ENCODE measurements at regions not wholly inside any gene's neighbourhood (a gene's known extent, or its start where the extent isn't known, plus 50 kb on each side); places are given as distances from the start of the nearest gene placed in this dataset.

DNA sequence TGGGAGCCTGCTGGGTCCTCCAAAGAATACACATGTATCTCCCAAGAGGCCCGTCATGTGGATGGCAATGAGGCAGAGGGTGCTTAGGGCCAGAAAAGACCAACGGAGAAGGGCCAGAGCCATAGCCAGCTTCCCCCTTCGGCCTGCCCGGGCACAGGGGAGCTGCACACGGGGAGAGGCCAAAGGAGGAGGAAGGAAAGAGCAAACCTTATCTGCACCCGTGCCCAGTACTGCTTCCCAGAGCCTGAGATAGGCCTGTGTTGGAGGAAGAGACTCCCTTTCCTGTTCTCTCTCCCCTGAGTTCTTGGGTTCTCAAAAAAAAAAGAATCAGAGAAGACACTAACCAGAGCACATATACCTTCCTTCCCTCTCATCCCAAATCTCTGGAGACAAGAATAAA lies 250.3 kb downstream of the ANAPC1 start:
- no peaks in the 10 kb centered on the region for H3K27me3 ChIP-seq (ENCODE audit: insufficient read depth, insufficient read length)

DNA sequence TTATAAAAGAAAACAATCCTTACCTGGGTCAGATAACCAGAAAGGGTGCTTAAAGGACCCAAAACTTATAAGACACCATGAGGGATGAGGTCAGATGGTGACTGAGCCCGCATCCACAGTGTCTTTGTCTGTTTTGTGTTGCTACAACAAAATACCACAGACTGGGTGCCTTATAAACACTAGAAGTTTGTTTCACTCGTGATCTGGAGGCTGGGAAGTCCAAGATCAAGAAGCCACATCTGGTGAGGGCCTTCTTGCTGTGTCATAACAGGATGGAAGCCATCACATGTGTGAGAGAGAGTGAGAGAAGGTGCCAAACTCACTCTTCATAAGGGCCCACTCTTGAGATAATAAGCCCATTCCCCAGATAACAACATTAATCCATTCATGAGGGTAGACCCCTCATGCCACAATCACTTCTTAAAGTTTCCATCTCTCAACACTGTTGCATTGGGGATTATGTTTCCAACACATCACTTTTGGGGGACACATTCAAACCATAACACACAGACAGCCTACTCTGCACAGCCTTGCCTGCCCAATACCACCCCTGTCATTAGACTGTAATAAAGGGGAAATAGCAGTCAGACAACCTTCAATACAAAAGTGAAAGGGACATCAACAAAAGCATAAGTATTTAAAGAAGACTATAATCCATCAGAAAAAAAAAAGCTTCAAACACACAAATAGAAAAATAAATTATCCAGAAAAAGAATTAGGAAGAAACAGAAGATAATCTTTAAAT lies 249.8 kb downstream of the ANAPC1 start:
- TF ChIP-seq ZNF274 (IDR thresholded peaks at IDR 0.05; ENCODE audit: low read depth, low read length): no peak
- no peak for TF ChIP-seq YY1 (IDR thresholded peaks at IDR 0.05; ENCODE audit: insufficient read depth, insufficient read length)
- TF ChIP-seq SUZ12 (IDR thresholded peaks at IDR 0.05; ENCODE audit: extremely low read depth, insufficient read depth, insufficient read length): no peak
- DNase-seq (ENCODE audit: low read depth, low spot score): no peak
- Histone ChIP-seq H3K9ac (ENCODE audit: insufficient read length, low read depth) (no peak overlapping the region), H3K9me3 (ENCODE audit: insufficient read depth, low read length) (peaks cover 6% of the 10 kb centered on the region; the same call in 1 of the 2 replicates), H3K4me1 (ENCODE audit: insufficient read depth, insufficient read length) (peaks cover 2% of the 10 kb centered on the region), H3K4me3 (ENCODE audit: insufficient read length, low read depth) (no peak overlapping the region), H3K36me3 (ENCODE audit: insufficient read depth, insufficient read length, low read length) (no peaks in the 10 kb centered on the region), H3K27me3 (ENCODE audit: insufficient read depth, insufficient read length) (no peaks in the 10 kb centered on the region)

More for the DNA sequence above, 250.3 kb downstream of the ANAPC1 start:
- H3K36me3 ChIP-seq (ENCODE audit: insufficient read depth, insufficient read length, low read length): no peaks in the 10 kb centered on the region
- peaks cover 8% of the 10 kb centered on the region for H3K9me3 ChIP-seq (ENCODE audit: insufficient read depth, low read length)
- peaks cover 2% of the 10 kb centered on the region for H3K4me1 ChIP-seq (ENCODE audit: insufficient read depth, insufficient read length)
- no peak overlapping the region for H3K4me3 ChIP-seq (ENCODE audit: insufficient read length, low read depth)
- no peak for TF ChIP-seq YY1 (IDR thresholded peaks at IDR 0.05; ENCODE audit: insufficient read depth, insufficient read length)
- TF ChIP-seq SUZ12 (IDR thresholded peaks at IDR 0.05; ENCODE audit: extremely low read depth, insufficient read depth, insufficient read length): no peak
- no peak for TF ChIP-seq ZNF274 (IDR thresholded peaks at IDR 0.05; ENCODE audit: low read depth, low read length)
- H3K9ac ChIP-seq (ENCODE audit: insufficient read length, low read depth): no peak overlapping the region
- no peak for DNase-seq (ENCODE audit: low read depth, low spot score)

DNA sequence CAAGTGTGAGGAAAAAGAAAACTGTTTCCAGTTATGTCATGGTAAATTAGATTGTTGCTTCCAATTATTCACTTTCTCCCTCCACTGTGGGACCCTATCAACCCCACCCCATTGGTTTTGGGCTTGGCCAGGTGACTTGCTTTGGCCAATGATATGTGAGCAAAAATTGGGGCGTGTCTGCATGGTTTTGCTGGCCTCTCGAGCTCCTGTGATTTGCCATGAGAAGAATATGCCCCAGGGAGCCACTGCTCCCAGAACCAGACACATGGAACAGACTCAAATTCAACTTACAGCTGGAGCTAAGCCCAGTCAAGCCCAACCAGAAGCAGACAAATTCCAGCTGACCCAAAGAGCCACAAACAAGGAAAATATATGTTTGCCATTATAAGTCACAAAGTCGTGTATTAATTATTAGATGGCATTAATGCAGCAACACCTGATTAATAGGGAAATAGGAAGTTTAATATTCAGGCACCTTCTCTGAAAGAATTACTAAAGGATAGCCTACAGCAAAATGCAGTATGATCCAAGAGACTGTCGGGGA lies 248.9 kb downstream of the ANAPC1 start:
- Histone ChIP-seq H3K9ac (ENCODE audit: insufficient read length, low read depth) (no peak overlapping the region), H3K4me1 (ENCODE audit: insufficient read depth, insufficient read length) (peaks cover 2% of the 10 kb centered on the region), H3K9me3 (ENCODE audit: insufficient read depth, low read length) (peaks cover 6% of the 10 kb centered on the region; the same call in 1 of the 2 replicates), H3K36me3 (ENCODE audit: insufficient read depth, insufficient read length, low read length) (no peaks in the 10 kb centered on the region), H3K27me3 (ENCODE audit: insufficient read depth, insufficient read length) (no peaks in the 10 kb centered on the region), H3K4me3 (ENCODE audit: insufficient read length, low read depth) (no peak overlapping the region)
- no peak for TF ChIP-seq SUZ12 (IDR thresholded peaks at IDR 0.05; ENCODE audit: extremely low read depth, insufficient read depth, insufficient read length)
- TF ChIP-seq ZNF274 (IDR thresholded peaks at IDR 0.05; ENCODE audit: low read depth, low read length): no peak
- no peak for TF ChIP-seq YY1 (IDR thresholded peaks at IDR 0.05; ENCODE audit: insufficient read depth, insufficient read length)
- no peak for DNase-seq (ENCODE audit: low read depth, low spot score)

DNA sequence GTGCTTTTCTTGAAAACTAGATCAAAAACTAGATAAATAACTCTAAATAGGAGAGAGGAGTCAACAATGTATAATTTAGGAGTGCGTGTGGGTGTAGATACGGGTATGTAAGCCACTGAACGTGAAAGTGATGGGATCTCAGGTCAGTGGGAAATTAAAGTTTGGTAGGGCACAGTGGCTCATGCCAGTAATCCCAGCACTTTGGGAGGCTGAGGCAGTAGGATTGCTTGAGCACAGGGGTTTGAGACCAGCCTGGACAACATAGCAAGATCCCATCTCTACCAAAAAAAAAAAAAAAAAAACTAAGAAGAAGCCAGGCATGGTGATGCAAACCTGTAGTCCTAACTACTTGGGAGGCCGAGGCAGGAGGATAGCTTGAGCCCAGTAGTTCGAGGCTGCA lies 247.1 kb downstream of the ANAPC1 start:
- H3K27me3 ChIP-seq (ENCODE audit: insufficient read depth, insufficient read length): no peaks in the 10 kb centered on the region
- peaks cover 2% of the 10 kb centered on the region for H3K4me1 ChIP-seq (ENCODE audit: insufficient read depth, insufficient read length)
- H3K36me3 ChIP-seq (ENCODE audit: insufficient read depth, insufficient read length, low read length): no peaks in the 10 kb centered on the region
- DNase-seq (ENCODE audit: low read depth, low spot score): no peak
- TF ChIP-seq SUZ12 (IDR thresholded peaks at IDR 0.05; ENCODE audit: extremely low read depth, insufficient read depth, insufficient read length) (no peak), YY1 (IDR thresholded peaks at IDR 0.05; ENCODE audit: insufficient read depth, insufficient read length) (no peak), ZNF274 (IDR thresholded peaks at IDR 0.05; ENCODE audit: low read depth, low read length) (no peak)
- H3K4me3 ChIP-seq (ENCODE audit: insufficient read length, low read depth): no peak overlapping the region
- H3K9me3 ChIP-seq (ENCODE audit: insufficient read depth, low read length): peaks cover 6% of the 10 kb centered on the region; the same call in 1 of the 2 replicates
- no peak overlapping the region for H3K9ac ChIP-seq (ENCODE audit: insufficient read length, low read depth)

DNA sequence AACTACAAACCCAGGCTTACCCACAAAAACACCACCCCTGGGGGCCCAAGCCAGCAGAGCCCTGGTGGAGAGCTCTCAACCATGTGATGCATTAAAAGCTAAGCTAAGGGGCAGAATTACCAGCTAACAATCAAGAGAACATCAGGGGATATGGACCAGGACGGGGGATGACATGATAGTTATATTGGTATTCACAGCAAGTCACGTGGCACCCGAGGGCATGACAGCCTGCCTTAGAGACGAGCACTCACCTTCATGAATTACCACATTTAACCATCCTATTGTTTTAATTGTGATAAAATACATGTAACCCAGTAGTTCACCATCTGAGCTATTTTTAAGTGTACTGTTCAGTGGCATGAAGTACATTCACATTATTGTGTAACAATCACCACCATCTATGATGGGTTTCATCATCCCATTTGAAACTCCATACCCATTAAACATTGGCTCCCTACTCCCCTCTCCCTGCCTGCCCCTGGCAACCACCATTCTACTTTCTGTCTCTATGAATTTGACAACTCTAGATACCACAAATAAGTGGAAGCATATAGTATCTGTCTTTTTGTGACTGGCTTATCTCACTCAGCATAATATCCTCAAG lies 245.6 kb downstream of the ANAPC1 start:
- H3K4me1 ChIP-seq (ENCODE audit: insufficient read depth, insufficient read length): no peaks in the 10 kb centered on the region
- H3K27me3 ChIP-seq (ENCODE audit: insufficient read depth, insufficient read length): no peaks in the 10 kb centered on the region
- no peak overlapping the region for H3K9ac ChIP-seq (ENCODE audit: insufficient read length, low read depth)
- no peaks in the 10 kb centered on the region for H3K36me3 ChIP-seq (ENCODE audit: insufficient read depth, insufficient read length, low read length)
- DNase-seq (ENCODE audit: low read depth, low spot score): no peak
- H3K9me3 ChIP-seq (ENCODE audit: insufficient read depth, low read length): peaks cover 6% of the 10 kb centered on the region; the same call in 1 of the 2 replicates
- no peak overlapping the region for H3K4me3 ChIP-seq (ENCODE audit: insufficient read length, low read depth)
- TF ChIP-seq SUZ12 (IDR thresholded peaks at IDR 0.05; ENCODE audit: extremely low read depth, insufficient read depth, insufficient read length): no peak

DNA sequence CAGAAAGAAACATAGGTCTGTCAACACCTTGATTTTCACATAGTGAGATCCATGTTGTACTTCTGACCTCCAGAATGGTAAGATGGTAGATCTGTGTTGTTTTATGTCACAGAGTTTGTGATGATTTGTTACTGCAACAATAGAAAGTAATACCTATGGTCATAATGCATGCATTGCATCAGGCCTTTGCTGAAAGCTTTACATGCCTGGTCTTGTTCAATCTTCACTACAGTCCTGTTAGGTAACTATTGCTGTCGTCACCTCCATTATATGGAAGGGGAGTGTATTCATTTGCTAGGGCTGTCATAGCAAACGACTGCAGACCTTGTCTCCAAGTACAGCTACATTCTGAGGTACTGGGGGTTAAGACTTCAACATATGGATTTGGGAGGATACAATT lies 243.5 kb downstream of the ANAPC1 start:
- H3K9ac ChIP-seq (ENCODE audit: insufficient read length, low read depth): no peak overlapping the region
- peaks cover 3% of the 10 kb centered on the region for H3K27me3 ChIP-seq (ENCODE audit: insufficient read depth, insufficient read length)
- no peaks in the 10 kb centered on the region for H3K4me1 ChIP-seq (ENCODE audit: insufficient read depth, insufficient read length)
- no peak for TF ChIP-seq SUZ12 (IDR thresholded peaks at IDR 0.05; ENCODE audit: extremely low read depth, insufficient read depth, insufficient read length)
- no peak for TF ChIP-seq ZNF274 (IDR thresholded peaks at IDR 0.05; ENCODE audit: low read depth, low read length)
- TF ChIP-seq YY1 (IDR thresholded peaks at IDR 0.05; ENCODE audit: insufficient read depth, insufficient read length): no peak
- H3K9me3 ChIP-seq (ENCODE audit: insufficient read depth, low read length): peaks cover 6% of the 10 kb centered on the region; the same call in 1 of the 2 replicates
- no peak overlapping the region for H3K4me3 ChIP-seq (ENCODE audit: insufficient read length, low read depth)
- no peak for DNase-seq (ENCODE audit: low read depth, low spot score)
- H3K36me3 ChIP-seq (ENCODE audit: insufficient read depth, insufficient read length, low read length): no peaks in the 10 kb centered on the region

Measured in NT2/D1 (cell line).